HG02970 (cell line): ENCODE measurements at regions not wholly inside any gene's neighbourhood (a gene's known extent, or its start where the extent isn't known, plus 50 kb on each side); places are given as distances from the start of the nearest gene placed in this dataset.

Experiments
- ATAC-seq: cut with Tn5 transposase; IDR thresholded peaks from one replicate; pipeline ENCODE4 v1.9.1; 2021; ENCODE audit warnings: mild to moderate bottlenecking, moderate library complexity, moderate number of reproducible peaks; ENCODE audit not compliant: unreplicated experiment, low FRiP score

GRCh38 chr9:2243666-2244555, 228.8 kb downstream of the SMARCA2 start:
- ATAC-seq: no peak

DNA sequence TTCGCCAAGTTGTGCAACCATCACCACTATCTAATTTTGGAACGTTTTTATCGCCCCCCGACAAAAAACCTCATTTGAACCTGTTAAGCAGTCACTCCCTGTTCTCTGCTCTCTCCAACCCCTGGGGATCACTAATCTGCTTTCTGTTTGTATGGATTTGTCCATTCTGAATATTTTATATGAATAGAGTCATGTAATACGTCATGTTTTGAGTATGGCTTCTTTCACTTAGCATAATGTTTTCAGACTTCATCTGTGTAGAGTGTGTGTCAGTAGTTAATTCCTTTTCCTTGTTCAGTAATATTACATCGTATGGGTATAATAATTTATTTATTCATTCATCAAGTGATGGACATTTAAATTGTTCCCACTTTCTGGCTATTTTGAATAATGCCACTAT, 232.2 kb downstream of the SMARCA2 start:
- ATAC-seq: no peak

- no peak for ATAC-seq
Measured at GRCh38 chr9:2248768-2249265, 233.7 kb downstream of the SMARCA2 start.

DNA sequence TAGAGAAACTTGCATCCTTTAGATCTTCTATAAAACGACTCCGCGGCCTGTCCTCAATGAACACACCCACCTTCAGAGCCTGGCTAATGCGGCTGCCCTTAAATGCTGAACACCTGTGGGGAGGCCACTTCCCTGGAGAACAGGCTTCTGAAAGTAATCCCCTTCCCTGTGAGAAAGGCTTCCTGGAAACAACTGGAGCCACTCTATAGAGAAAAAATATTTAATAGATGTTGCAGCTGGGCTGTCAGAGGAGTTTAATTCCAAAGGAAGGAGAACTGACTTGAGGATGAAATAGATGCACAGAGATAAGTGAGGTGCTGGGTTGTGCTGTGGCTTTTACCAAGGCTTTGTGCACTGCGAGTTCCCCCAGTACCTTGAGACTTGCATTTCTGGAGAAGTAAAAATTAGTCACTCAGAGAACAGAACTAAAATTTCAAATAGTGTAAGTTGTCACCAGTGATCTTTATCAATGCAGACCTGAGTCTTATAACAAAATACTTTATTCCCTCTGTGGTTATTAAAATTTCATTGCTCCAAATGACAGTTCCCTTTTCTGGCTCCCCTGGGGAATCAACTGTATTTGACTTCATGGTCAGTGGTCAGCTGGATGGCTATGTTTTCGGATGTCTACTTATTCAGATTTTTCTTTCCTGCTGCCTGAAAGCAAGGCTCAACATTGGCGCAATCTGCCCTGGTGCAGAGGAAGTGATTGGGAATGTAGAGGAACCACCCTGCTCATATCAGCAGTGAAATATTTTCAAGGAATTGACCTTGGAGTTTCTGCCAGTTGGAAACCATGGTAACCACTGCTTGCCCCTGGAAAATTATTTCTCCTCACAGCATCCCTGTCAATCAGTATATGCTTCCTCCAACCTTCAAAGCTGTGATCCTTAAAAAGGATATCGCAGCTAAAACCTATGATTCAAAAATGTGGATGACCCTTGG, 238.8 kb downstream of the SMARCA2 start:
- ATAC-seq: no peak

GRCh38 chr9:2255128-2255527, 240.0 kb downstream of the SMARCA2 start:
- no peak for ATAC-seq

GRCh38 chr9:2257248-2257929, 242.2 kb downstream of the SMARCA2 start:
- no peak for ATAC-seq

- ATAC-seq: no peak
Measured at GRCh38 chr9:2260417-2261306, 245.5 kb downstream of the SMARCA2 start.

DNA sequence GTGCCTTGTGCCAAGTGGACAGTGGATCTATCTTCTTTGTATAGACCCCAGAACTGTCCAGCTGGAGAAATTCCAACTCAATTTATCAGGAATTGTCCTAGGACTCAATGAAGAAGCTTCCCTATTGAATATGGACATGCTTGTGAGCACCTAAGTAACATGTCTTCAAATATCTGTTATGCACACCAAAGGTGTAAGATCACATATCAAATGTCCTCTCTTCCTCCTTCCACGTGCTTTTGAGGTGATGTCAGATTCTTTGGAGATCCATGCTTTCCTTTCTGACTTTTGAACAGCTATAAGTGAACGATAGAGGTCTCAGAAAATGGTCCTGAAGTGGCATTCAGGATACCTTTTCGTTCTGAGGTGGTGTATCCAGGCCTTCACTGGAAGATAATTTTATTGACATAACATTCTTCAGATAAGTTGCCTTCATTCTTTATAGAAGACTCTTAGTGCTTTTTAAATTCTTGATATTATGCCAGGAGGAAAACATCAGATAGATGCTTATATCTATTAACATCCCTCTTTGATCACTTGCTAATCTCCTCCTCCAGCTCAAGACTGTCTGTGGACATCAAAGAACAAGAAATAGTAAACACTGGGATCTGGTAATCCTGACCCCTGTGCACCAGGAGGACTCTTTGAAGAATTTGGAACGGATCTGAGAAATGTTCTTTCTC, 246.4 kb downstream of the SMARCA2 start:
- no peak for ATAC-seq

- ATAC-seq: no peak
Measured at GRCh38 chr9:2262386-2263071, 247.4 kb downstream of the SMARCA2 start.

DNA sequence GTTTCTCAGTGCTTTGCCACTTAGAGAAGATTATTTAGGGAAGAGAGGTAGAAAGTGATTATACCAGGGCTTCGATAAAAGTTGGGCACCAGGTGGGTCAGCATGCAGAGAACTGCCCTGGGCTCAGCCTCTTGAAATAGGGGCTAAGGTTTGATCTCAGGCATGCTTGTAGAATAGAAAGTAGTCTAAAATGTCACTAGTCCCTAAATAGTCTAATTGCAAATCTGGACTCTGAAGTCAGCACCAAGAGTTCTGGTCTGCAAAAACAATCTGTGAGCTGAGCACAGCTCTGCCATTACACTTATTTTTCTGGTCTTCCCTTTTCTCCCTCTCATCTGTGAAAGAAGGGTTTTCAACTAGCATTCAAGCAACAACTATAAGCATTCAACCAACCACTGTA, 248.0 kb downstream of the SMARCA2 start:
- no peak for ATAC-seq

DNA sequence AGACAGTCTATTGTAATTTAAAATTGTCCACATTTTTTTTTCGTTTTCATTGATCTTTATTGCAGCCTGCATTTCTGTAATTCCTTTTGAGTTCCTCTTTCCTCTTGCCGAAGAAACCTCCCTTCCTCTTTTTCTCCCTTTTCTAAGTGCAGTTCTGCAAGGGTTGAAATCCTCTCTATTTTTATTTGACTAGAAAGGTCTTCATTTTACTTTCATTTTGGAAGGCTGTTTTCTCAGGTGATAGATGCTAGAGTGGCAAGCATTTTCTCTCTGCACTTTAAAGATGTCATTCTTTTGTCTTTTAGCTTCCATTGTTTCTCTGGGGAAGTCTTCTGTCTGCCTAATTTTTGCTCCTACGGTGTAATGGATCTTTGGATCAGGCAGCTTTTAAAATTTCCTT, 248.5 kb downstream of the SMARCA2 start:
- ATAC-seq: no peak

- ATAC-seq: no peak
Measured at GRCh38 chr9:2264081-2264480, 248.9 kb downstream of the SMARCA2 start.

- no peak for ATAC-seq
Measured at GRCh38 chr9:2267181-2267745, 252.1 kb downstream of the SMARCA2 start.

GRCh38 chr9:2269778-2270177, 254.6 kb downstream of the SMARCA2 start:
- ATAC-seq: no peak

DNA sequence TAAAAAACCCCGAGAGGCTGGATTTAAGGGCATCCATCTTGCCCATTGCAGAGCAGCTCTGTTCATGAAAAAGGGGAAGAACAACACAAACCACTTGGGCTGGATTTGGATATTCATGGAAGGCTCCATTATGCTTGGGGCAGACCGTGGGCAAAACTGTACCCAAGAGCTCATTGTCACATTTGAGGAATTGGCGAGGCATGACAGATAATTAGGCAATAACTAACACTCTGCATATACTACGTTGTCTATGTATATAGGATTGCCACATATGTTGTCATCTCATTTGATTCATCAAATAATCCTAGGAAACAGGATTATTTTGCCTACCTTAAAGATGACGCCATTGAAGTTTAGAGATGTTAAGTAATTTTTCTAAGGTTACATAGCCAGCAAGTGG, 255.4 kb downstream of the SMARCA2 start:
- ATAC-seq: no peak

DNA sequence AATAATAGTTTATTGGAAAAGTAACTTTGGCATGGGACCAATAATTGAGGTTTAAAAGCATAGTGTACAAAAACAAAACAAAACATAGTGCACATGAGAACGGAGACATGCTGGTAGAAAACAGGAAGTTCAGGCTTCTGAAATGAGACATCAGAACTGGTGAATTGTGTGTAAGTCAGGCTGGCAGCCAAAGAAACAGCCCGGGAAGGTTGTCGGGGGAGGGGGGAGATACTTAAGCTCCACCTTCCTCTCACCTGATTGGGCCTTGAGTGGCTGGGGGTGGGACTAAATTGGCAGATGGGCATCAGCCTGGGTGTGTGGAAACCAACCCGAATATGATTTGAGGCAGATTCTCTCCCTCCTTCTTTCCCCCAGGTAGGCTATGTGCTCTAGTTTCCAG, 256.3 kb downstream of the SMARCA2 start:
- ATAC-seq: no peak

GRCh38 chr9:2274762-2275161, 259.6 kb downstream of the SMARCA2 start:
- ATAC-seq: no peak

- ATAC-seq: no peak
Measured at GRCh38 chr9:2276296-2276695, 261.1 kb downstream of the SMARCA2 start.
